GM13977 (cell line): ENCODE measurements at regions not wholly inside any gene's neighbourhood (a gene's known extent, or its start where the extent isn't known, plus 50 kb on each side); places are given as distances from the start of the nearest gene placed in this dataset.

Experiments
- DNase-seq: peaks from one replicate; pipeline ENCODE4 v3.0.0; 2012; ENCODE audit warnings: low spot score
- CTCF ChIP-seq: IDR thresholded peaks from 2 replicates; pipeline ENCODE4 v1.5.1; 2012; ENCODE audit warnings: mild to moderate bottlenecking, control low read depth; ENCODE audit not compliant: insufficient read depth; ENCODE audit errors: extremely low read depth, missing control alignments
- in situ Hi-C: fragments of 300-500 bp; cut with MboI; formaldehyde crosslinking; loops from one replicate; pipeline ENCODE4 v1.12.0; 2022; ENCODE audit warnings: low sequenced_read_pairs, low pct_unique_long_range_greater_than_20kb, mixed read lengths, inconsistent platforms; ENCODE audit not compliant: unreplicated experiment

- in situ Hi-C loops, result no loop called here
- DNase-seq, result peak; percentile 54
- no peak for TF ChIP-seq CTCF
Measured at GRCh38 chr10:62632071-62632809, 172.3 kb upstream of the ADO start.

GRCh38 chr10:62633976-62634375, 170.5 kb upstream of the ADO start:
- TF ChIP-seq CTCF, result no peak
- in situ Hi-C loops, result no loop called here
- DNase-seq, result no peak

DNA sequence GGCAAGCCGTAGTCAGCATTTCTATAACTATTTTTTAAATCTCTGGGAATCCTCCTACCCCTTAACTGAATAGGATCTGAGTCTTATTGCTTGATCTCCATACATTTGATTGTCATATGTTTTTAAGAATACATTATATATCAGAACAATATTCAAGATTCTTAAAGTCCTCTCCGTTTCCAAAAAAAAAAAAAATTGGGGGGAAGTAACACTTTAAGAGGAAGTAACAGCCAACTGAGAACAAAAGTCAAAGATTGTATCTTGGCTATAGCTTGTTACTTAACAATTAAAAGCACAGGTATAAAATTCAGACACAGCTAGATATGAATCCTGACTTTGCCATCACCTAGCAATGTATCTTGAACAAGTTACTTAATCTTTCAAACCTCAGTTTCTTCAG, 169.9 kb upstream of the ADO start:
- DNase-seq, result no peak
- TF ChIP-seq CTCF, result no peak
- in situ Hi-C loops, result no loop called here

DNA sequence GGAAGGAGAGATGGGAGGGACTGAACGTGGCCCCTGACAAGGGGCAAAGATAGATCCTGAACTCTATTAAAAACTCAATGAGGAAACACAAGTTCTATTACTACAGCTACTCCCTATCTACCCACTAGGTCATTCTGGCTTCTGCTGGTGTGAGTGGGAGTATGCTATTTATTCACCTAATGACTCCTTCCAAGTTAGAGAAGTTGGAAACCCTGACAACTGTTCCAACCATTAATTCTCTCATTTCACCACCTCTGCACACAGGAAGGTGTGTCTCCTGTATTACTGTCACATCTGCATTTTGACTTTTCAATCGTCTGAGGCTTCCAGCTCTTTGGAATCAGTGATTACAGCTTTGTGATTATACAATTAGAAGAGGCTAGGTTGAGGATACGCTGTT, 169.4 kb upstream of the ADO start:
- no peak for DNase-seq
- in situ Hi-C loops, result no loop called here
- no peak for TF ChIP-seq CTCF

DNA sequence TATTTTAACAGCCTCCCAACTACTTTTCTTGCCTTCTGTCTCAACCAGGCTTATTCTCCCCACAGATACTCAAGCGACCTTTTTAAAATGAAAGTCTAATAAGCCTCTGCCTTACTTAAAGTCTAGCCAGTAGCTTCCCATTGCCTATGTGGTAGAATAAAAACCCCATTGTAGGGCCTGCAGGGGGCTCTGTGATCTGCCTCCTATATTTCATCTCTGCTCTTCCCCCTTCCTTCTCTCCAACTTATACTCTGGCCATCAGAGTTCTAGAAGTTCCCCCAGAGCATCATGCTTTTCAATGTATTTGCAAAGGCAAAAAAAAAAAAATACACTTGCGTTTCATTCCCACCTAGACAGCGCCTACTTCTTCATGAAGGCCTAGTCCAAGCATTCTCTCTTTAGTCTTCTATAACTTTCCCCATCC, 167.7 kb upstream of the ADO start:
- no peak for DNase-seq
- peak; percentile 33 for TF ChIP-seq CTCF
- in situ Hi-C loops, result no loop called here

- DNase-seq, result no peak
- in situ Hi-C loops, result no loop called here
- no peak for TF ChIP-seq CTCF
Measured at GRCh38 chr10:62637249-62638061, 167.1 kb upstream of the ADO start.
